ENCODE measurements at regions not wholly inside any gene's neighbourhood (a gene's known extent, or its start where the extent isn't known, plus 50 kb on each side); places are given as distances from the start of the nearest gene placed in this dataset.

- TF ChIP-seq EZH2phosphoT487 (IDR thresholded peaks at IDR 0.05; ENCODE audit: borderline replicate concordance, low read length) (no peak), CTCF (IDR thresholded peaks at IDR 0.05; ENCODE audit: low read depth, low read length, poor library complexity, severe bottlenecking) (no peak)
Measured at GRCh38 chr5:8376478-8376877, 507.5 kb downstream of the MTRR start.
